ENCODE measurements at regions not wholly inside any gene's neighbourhood (a gene's known extent, or its start where the extent isn't known, plus 50 kb on each side); places are given as distances from the start of the nearest gene placed in this dataset.

- DNase-seq (ENCODE audit: extremely low read depth in 1 of 11, low read depth in 9 of 11, low spot score in 4 of 11) = no peak
These were observed 52.1 kb upstream of the PRR23E start for GRCh38 chr3:127140501-127141460.

- no peak for DNase-seq (ENCODE audit: extremely low read depth in 1 of 11, low read depth in 9 of 11, low spot score in 4 of 11)
These were observed 50.8 kb upstream of the PRR23E start for GRCh38 chr3:127141921-127142730.
